ENCODE measurements at regions not wholly inside any gene's neighbourhood (a gene's known extent, or its start where the extent isn't known, plus 50 kb on each side); places are given as distances from the start of the nearest gene placed in this dataset.
"Not testable (repeated sequence)": the region's sequence is repeated elsewhere in the genome, so short reads cannot be mapped to it uniquely, and the experiment has no call there.

- DNase-seq (ENCODE audit: low spot score): no peak
These were observed 130.5 kb downstream of the IRX5 start for GRCh38 chr16:55061126-55061525.

- DNase-seq (ENCODE audit: low spot score): peak; percentile 64
These were observed 131.8 kb downstream of the IRX5 start for GRCh38 chr16:55062442-55062841.

GRCh38 chr16:55072976-55073375 lies 142.3 kb downstream of the IRX5 start:
- DNase-seq (ENCODE audit: low spot score): no peak

- DNase-seq (ENCODE audit: low spot score): no peak
These were observed 143.2 kb downstream of the IRX5 start for GRCh38 chr16:55073830-55074229.

GRCh38 chr16:55075208-55075607 lies 144.5 kb downstream of the IRX5 start:
- not testable (repeated sequence) for DNase-seq (ENCODE audit: low spot score)

GRCh38 chr16:55076053-55076452 lies 145.4 kb downstream of the IRX5 start:
- DNase-seq (ENCODE audit: low spot score): no peak

GRCh38 chr16:55077266-55077665 lies 146.6 kb downstream of the IRX5 start:
- no peak for DNase-seq (ENCODE audit: low spot score)

- DNase-seq (ENCODE audit: low spot score): no peak
These were observed 147.5 kb downstream of the IRX5 start for GRCh38 chr16:55078153-55078552.

GRCh38 chr16:55078699-55079410 lies 148.2 kb downstream of the IRX5 start:
- no peak for DNase-seq (ENCODE audit: low spot score)

GRCh38 chr16:55081622-55082590 lies 151.2 kb downstream of the IRX5 start:
- DNase-seq (ENCODE audit: low spot score): no peak

GRCh38 chr16:55082591-55082976 lies 151.9 kb downstream of the IRX5 start:
- no peak for DNase-seq (ENCODE audit: low spot score)

- DNase-seq (ENCODE audit: low spot score): no peak
These were observed 152.4 kb downstream of the IRX5 start for GRCh38 chr16:55083052-55083451.

- DNase-seq (ENCODE audit: low spot score): no peak
These were observed 157.4 kb downstream of the IRX5 start for GRCh38 chr16:55088098-55088497.

GRCh38 chr16:55089600-55089999 lies 158.9 kb downstream of the IRX5 start:
- DNase-seq (ENCODE audit: low spot score): no peak

- DNase-seq (ENCODE audit: low spot score): no peak
These were observed 160.7 kb downstream of the IRX5 start for GRCh38 chr16:55091213-55091870.

- no peak for DNase-seq (ENCODE audit: low spot score)
These were observed 161.2 kb downstream of the IRX5 start for GRCh38 chr16:55091871-55092230.

- no peak for DNase-seq (ENCODE audit: low spot score)
These were observed 169.4 kb downstream of the IRX5 start for GRCh38 chr16:55100100-55100499.

- DNase-seq (ENCODE audit: low spot score): no peak
These were observed 170.4 kb downstream of the IRX5 start for GRCh38 chr16:55101026-55101425.

- no peak for DNase-seq (ENCODE audit: low spot score)
These were observed 171.4 kb downstream of the IRX5 start for GRCh38 chr16:55102077-55102476.

GRCh38 chr16:55102531-55102930 lies 171.9 kb downstream of the IRX5 start:
- DNase-seq (ENCODE audit: low spot score): no peak

GRCh38 chr16:55107851-55108250 lies 177.2 kb downstream of the IRX5 start:
- DNase-seq (ENCODE audit: low spot score): no peak

- DNase-seq (ENCODE audit: low spot score): no peak
These were observed 182.5 kb downstream of the IRX5 start for GRCh38 chr16:55113210-55113609.

GRCh38 chr16:55115506-55115905 lies 184.8 kb downstream of the IRX5 start:
- DNase-seq (ENCODE audit: low spot score): no peak

Data from AG08396 (cell line).